ENCODE measurements at regions not wholly inside any gene's neighbourhood (a gene's known extent, or its start where the extent isn't known, plus 50 kb on each side); places are given as distances from the start of the nearest gene placed in this dataset.
A peak's percentile ranks its signal among the peaks of the same experiment; 100 is the strongest.

GRCh38 chr19:30074096-30074495 lies 132.1 kb downstream of the URI1 start:
- Mint-ChIP-seq H3K36me3 (ENCODE audit: unreplicated experiment) (no peaks in the 10 kb centered on the region), H3K9me3 (ENCODE audit: unreplicated experiment) (peaks cover 5% of the 10 kb centered on the region), H3K27me3 (ENCODE audit: unreplicated experiment) (peaks cover 10% of the 10 kb centered on the region), H3K4me3 (ENCODE audit: unreplicated experiment) (no peak overlapping the region), H3K4me1 (ENCODE audit: low read depth, unreplicated experiment) (no peaks in the 10 kb centered on the region), H3K27ac (ENCODE audit: unreplicated experiment) (no peak overlapping the region)
- TF ChIP-seq CTCF (IDR thresholded peaks at IDR 0.05; ENCODE audit: partially characterized antibody, unreplicated experiment) = no peak
- DNase-seq = no peak

GRCh38 chr19:30074741-30075715 lies 133.0 kb downstream of the URI1 start:
- Mint-ChIP-seq H3K36me3 (ENCODE audit: unreplicated experiment) (no peaks in the 10 kb centered on the region), H3K4me1 (ENCODE audit: low read depth, unreplicated experiment) (no peaks in the 10 kb centered on the region), H3K9me3 (ENCODE audit: unreplicated experiment) (peaks cover 9% of the 10 kb centered on the region), H3K27me3 (ENCODE audit: unreplicated experiment) (peaks cover 7% of the 10 kb centered on the region), H3K4me3 (ENCODE audit: unreplicated experiment) (no peak overlapping the region), H3K27ac (ENCODE audit: unreplicated experiment) (no peak overlapping the region)
- DNase-seq = peak; percentile 6
- no peak for TF ChIP-seq CTCF (IDR thresholded peaks at IDR 0.05; ENCODE audit: partially characterized antibody, unreplicated experiment)

GRCh38 chr19:30076101-30076551 lies 134.1 kb downstream of the URI1 start:
- Mint-ChIP-seq H3K36me3 (ENCODE audit: unreplicated experiment) (no peaks in the 10 kb centered on the region), H3K27ac (ENCODE audit: unreplicated experiment) (no peak overlapping the region), H3K4me1 (ENCODE audit: low read depth, unreplicated experiment) (no peaks in the 10 kb centered on the region), H3K9me3 (ENCODE audit: unreplicated experiment) (peaks cover 11% of the 10 kb centered on the region), H3K4me3 (ENCODE audit: unreplicated experiment) (no peak overlapping the region), H3K27me3 (ENCODE audit: unreplicated experiment) (peaks cover 7% of the 10 kb centered on the region)
- peak; percentile 18 for DNase-seq
- TF ChIP-seq CTCF (IDR thresholded peaks at IDR 0.05; ENCODE audit: partially characterized antibody, unreplicated experiment) = no peak

- Mint-ChIP-seq H3K36me3 (ENCODE audit: unreplicated experiment) (no peaks in the 10 kb centered on the region), H3K27me3 (ENCODE audit: unreplicated experiment) (peaks cover 5% of the 10 kb centered on the region)
These were observed 135.0 kb downstream of the URI1 start for GRCh38 chr19:30076751-30077670.

More at GRCh38 chr19:30076751-30077670, 135.0 kb downstream of the URI1 start:
- H3K4me3 Mint-ChIP-seq (ENCODE audit: unreplicated experiment) = no peak overlapping the region
- no peak overlapping the region for H3K27ac Mint-ChIP-seq (ENCODE audit: unreplicated experiment)
- no peaks in the 10 kb centered on the region for H3K4me1 Mint-ChIP-seq (ENCODE audit: low read depth, unreplicated experiment)
- DNase-seq = peak; percentile 9
- no peak for TF ChIP-seq CTCF (IDR thresholded peaks at IDR 0.05; ENCODE audit: partially characterized antibody, unreplicated experiment)
- peaks cover 11% of the 10 kb centered on the region for H3K9me3 Mint-ChIP-seq (ENCODE audit: unreplicated experiment)
